ENCODE measurements at regions not wholly inside any gene's neighbourhood (a gene's known extent, or its start where the extent isn't known, plus 50 kb on each side); places are given as distances from the start of the nearest gene placed in this dataset.
A peak's percentile ranks its signal among the peaks of the same experiment; 100 is the strongest.

DNA sequence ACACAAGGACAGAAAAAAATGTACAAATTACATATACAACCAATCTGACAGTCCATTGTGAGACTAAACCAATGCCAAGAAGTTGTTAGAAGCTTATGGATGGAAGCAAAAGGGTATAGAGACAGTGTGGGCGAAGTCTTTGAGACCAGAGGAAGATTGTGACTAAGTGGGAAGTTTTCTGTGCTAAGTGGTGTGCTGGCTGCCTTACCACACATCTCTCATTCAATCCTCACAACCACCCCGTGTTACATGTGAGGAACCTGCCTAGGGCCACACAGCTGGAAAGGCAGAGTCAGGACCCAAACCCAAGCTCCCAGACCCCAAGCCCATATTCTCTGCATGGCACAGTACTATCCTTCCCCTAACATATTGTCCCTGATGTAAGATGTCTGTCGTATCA, 53.5 kb upstream of the DUSP10 start:
- DNase-seq: no peak

DNA sequence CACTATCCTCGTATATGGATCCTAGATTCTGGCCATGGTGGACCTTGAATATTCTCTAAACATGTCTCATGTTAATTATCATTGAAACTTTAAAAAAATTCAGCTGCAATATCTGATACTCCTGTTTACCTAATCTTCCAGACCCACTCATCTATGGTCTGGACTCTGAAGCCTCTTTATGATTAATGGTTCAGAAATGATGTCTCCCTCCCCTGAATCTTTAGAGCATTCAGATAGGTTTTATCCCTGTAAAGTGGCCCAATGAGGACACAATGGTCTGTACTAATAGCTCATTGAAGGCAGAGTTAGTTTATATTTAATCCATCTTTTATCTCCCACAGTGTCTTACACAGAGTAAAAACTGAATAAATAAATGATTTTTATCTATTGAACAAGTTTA, 53.0 kb upstream of the DUSP10 start:
- no peak for DNase-seq

DNA sequence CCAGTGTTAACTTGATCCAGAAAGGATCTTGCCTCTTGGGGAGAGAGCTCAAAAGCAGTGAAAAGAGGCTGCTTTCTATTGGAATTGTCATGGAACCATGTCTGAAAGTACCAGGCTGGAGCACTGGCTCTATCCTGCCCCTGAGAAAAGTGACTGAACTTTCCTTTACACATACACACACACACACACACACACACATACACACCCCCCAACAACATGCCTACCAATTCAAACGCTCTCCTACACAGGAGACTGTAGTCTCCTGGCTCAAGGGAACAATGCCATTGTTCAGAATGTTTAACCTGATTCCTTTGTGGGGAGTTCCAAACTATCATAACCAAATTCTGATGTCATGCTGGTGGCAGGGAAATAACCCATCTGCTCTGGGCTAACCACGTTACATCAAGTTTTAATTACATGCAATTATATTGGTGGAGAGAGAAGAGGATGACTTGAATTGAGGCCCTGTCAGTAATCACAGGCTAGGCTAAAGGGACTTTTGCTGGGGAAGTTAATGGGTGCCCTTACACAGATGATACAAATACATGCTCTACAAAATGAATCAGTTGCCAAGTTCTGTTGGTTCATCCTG, 52.3 kb upstream of the DUSP10 start:
- DNase-seq: peak; percentile 7

DNA sequence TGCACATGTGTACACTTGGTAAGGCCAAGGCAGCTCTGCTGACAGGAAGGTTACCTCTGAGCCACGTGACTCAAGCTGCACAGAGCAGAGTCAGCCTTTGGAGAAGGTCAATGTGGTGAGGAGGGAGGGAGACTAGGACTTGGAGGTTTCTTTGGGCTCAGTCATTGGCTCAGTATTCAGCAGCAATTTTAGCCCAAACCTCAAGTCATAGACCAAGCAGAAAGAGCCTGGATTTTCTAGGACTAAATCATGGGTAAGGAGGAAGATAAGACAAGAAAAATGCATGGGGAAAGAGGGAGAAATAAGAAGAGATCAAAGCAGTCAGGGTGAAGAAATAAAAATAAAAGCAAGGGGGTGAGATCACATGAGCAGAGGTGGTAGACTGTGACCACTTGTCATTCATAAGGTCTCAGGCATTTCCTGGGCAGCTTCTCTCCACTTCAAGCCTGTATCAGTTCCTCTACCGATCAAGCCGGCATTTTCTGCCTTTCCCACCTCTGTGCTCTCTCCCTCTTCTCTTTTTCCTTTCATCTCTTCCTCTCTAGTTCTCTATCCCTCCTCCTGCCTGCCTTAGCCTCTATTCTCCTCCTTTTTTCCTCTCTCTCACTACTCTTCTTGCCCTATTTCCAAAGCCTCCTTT, 51.7 kb upstream of the DUSP10 start:
- DNase-seq: no peak

DNA sequence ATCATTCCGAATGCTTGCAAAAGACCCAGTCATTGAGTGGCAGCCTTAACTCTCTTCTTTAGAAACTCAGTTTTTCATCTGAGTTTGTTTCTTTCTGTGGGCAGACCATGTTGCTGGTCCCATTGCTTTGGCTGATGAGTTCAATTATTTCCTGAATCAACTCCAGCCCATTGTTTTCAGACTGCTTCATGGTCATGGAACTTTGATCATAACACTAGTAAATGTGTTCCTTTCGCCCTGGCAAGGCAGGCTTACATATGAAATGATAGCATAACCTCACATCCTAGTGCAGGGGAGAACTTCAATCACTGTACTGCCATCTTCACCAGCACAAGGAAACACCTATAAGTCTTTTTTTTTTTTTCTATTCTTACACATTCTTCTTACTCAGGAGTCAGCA, 50.0 kb upstream of the DUSP10 start:
- no peak for DNase-seq

All from NCI-H1694 (cell line).